OCI-LY1 (cell line): ENCODE measurements at regions not wholly inside any gene's neighbourhood (a gene's known extent, or its start where the extent isn't known, plus 50 kb on each side); places are given as distances from the start of the nearest gene placed in this dataset.

ENCODE experiments used
- CTCF ChIP-seq: fragments of 200-600 bp; sonication (generic), shearing (Covaris generic); IDR thresholded peaks from 2 replicates; pipeline ENCODE4 v1.5.1; 2017; ENCODE audit warnings: mild to moderate bottlenecking, antibody characterized with exemption, low read length, moderate library complexity, mixed read lengths
- EZH2 ChIP-seq: fragments of 200-600 bp; sonication (generic), shearing (Covaris generic); IDR thresholded peaks from 2 replicates; pipeline ENCODE4 v1.8.0; 2017; ENCODE audit warnings: borderline replicate concordance, mixed run types, mild to moderate bottlenecking, antibody characterized with exemption, low read length, moderate library complexity, mixed read lengths

GRCh38 chr1:37363535-37363934 lies 110.8 kb upstream of the ZC3H12A start:
- TF ChIP-seq CTCF (no peak), EZH2 (no peak)
